ENCODE measurements at regions not wholly inside any gene's neighbourhood (a gene's known extent, or its start where the extent isn't known, plus 50 kb on each side); places are given as distances from the start of the nearest gene placed in this dataset.

DNA sequence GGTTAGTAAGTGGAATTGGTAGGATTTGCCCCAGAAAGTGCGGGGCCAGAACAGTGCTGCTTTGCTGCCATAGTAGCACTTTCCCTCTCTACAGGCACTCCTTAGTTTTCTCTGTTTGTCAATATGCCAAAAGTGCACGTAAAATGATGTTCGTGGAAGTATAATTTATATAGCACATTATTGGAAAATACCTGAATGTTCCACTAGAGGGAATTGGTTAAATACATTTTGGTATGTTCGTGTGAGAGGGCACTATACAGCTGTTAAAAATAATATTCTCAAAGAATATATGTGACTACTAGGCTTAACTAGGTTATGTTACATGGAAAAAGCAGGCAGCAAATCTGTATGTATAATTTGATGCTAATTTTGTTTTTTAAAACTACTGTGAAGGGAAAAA is 184.0 kb upstream of the GDNF start:
- intact Hi-C loops (cut with DNase I, micrococcal nuclease): no loop called here
- DNase-seq (no peak), ATAC-seq (ENCODE audit: poor library complexity) (no peak)
- Mint-ChIP-seq H3K4me1 (ENCODE audit: low read depth) (no peaks in the 10 kb centered on the region), H3K9me3 (no peaks in the 10 kb centered on the region), H3K27ac (no peak overlapping the region), H3K4me3 (no peak overlapping the region), H3K27me3 (peaks cover 6% of the 10 kb centered on the region), H3K36me3 (ENCODE audit: low read depth) (no peaks in the 10 kb centered on the region)
- no peak overlapping the region for H3K4me3 ChIP-seq (ENCODE audit: low read length)
- TF ChIP-seq, protein P1, sequence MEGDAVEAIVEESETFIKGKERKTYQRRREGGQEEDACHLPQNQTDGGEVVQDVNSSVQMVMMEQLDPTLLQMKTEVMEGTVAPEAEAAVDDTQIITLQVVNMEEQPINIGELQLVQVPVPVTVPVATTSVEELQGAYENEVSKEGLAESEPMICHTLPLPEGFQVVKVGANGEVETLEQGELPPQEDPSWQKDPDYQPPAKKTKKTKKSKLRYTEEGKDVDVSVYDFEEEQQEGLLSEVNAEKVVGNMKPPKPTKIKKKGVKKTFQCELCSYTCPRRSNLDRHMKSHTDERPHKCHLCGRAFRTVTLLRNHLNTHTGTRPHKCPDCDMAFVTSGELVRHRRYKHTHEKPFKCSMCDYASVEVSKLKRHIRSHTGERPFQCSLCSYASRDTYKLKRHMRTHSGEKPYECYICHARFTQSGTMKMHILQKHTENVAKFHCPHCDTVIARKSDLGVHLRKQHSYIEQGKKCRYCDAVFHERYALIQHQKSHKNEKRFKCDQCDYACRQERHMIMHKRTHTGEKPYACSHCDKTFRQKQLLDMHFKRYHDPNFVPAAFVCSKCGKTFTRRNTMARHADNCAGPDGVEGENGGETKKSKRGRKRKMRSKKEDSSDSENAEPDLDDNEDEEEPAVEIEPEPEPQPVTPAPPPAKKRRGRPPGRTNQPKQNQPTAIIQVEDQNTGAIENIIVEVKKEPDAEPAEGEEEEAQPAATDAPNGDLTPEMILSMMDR (IDR thresholded peaks at IDR 0.05): no peak
- ChIA-PET CTCF (no interaction called here), POLR2A (no interaction called here)
- H3K27me3 ChIP-seq (ENCODE audit: control insufficient read depth in 1 of 2, insufficient read depth in 2 of 2, low read length in 2 of 2): no peaks in the 10 kb centered on the region
- no peaks in the 10 kb centered on the region for H3K4me1 ChIP-seq (ENCODE audit: insufficient read depth, low read length)
- H3K36me3 ChIP-seq (ENCODE audit: insufficient read depth, low read length): no peaks in the 10 kb centered on the region
- peaks cover 0 to 2% of the 10 kb centered on the region in 2 experiments for H3K9me3 ChIP-seq (ENCODE audit: control insufficient read depth in 1 of 2, insufficient read depth in 1 of 2, low read length in 2 of 2)
- H3K27ac ChIP-seq (ENCODE audit: low read depth in 1 of 2, low read length in 2 of 2): no peak overlapping the region

DNA sequence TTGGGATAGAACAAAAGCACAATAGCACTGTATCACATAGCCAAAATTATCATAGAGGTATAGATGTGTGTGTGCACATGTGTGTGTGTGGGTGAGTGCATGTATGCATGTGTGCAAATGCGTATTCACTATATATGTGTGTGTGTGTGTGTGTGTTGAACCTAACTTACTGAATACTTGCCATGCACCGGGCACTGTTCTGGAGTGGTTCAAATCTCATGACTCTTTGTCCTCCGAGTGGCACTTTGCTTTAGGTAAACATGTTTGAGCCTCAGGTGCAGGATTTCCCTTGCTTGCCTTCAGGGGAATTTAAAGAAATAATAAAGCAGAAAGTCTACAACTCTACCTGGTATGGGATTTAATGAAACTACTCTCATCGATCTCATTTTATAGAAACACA is 183.5 kb upstream of the GDNF start:
- no peaks in the 10 kb centered on the region for H3K36me3 ChIP-seq (ENCODE audit: insufficient read depth, low read length)
- Mint-ChIP-seq H3K27ac (no peak overlapping the region), H3K36me3 (ENCODE audit: low read depth) (no peaks in the 10 kb centered on the region), H3K9me3 (no peaks in the 10 kb centered on the region), H3K27me3 (peaks cover 6% of the 10 kb centered on the region), H3K4me1 (ENCODE audit: low read depth) (no peaks in the 10 kb centered on the region), H3K4me3 (no peak overlapping the region)
- POLR2A ChIA-PET: no interaction called here
- H3K27me3 ChIP-seq (ENCODE audit: control insufficient read depth in 1 of 2, insufficient read depth in 2 of 2, low read length in 2 of 2): no peaks in the 10 kb centered on the region
- H3K27ac ChIP-seq (ENCODE audit: low read depth in 1 of 2, low read length in 2 of 2): no peak overlapping the region
- CTCF ChIA-PET: no interaction called here
- H3K4me3 ChIP-seq (ENCODE audit: low read length): no peak overlapping the region
- TF ChIP-seq, protein P1 (IDR thresholded peaks at IDR 0.05): no peak
- H3K4me1 ChIP-seq (ENCODE audit: insufficient read depth, low read length): no peaks in the 10 kb centered on the region
- DNase-seq: no peak
- peaks cover 0 to 5% of the 10 kb centered on the region in 2 experiments for H3K9me3 ChIP-seq (ENCODE audit: control insufficient read depth in 1 of 2, insufficient read depth in 1 of 2, low read length in 2 of 2)
- intact Hi-C loops (cut with DNase I, micrococcal nuclease): no loop called here
- ATAC-seq (ENCODE audit: poor library complexity): no peak

DNA sequence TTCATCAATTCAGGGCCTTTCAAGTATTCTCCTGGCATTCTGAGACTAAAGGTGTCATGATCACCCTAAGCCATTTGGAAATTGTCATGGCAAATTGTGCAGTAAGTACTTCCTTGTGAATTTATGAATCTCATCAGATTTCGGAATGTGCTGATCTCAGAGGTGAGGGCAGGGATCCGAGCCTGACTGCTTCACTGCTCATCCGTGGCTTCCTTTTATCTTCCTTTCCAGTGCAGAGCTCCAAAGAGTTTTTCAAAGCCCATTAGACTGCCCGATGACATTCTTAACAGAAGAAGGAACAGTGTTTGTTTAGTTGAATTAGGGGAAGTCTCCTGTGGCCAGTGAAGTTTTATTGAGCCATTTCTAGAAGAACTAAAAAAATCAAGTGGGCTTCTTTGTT is 182.8 kb upstream of the GDNF start:
- Histone ChIP-seq H3K27ac (ENCODE audit: low read depth in 1 of 2, low read length in 2 of 2) (no peak overlapping the region), H3K4me3 (ENCODE audit: low read length) (no peak overlapping the region), H3K9me3 (ENCODE audit: control insufficient read depth in 1 of 2, insufficient read depth in 1 of 2, low read length in 2 of 2) (peaks cover 0 to 5% of the 10 kb centered on the region in 2 experiments), H3K4me1 (ENCODE audit: insufficient read depth, low read length) (no peaks in the 10 kb centered on the region), H3K36me3 (ENCODE audit: insufficient read depth, low read length) (no peaks in the 10 kb centered on the region), H3K27me3 (ENCODE audit: control insufficient read depth in 1 of 2, insufficient read depth in 2 of 2, low read length in 2 of 2) (no peaks in the 10 kb centered on the region)
- H3K27me3 Mint-ChIP-seq: peaks cover 6% of the 10 kb centered on the region
- ChIA-PET CTCF (no interaction called here), POLR2A (no interaction called here)
- ATAC-seq (ENCODE audit: poor library complexity): no peak
- no peaks in the 10 kb centered on the region for H3K36me3 Mint-ChIP-seq (ENCODE audit: low read depth)
- no peaks in the 10 kb centered on the region for H3K4me1 Mint-ChIP-seq (ENCODE audit: low read depth)
- TF ChIP-seq, protein P1 (IDR thresholded peaks at IDR 0.05): no peak
- intact Hi-C loops (cut with DNase I, micrococcal nuclease): no loop called here
- no peak for DNase-seq
- H3K9me3 Mint-ChIP-seq: no peaks in the 10 kb centered on the region
- H3K27ac Mint-ChIP-seq: no peak overlapping the region
- no peak overlapping the region for H3K4me3 Mint-ChIP-seq

All from CD4-positive, alpha-beta T cell (primary cell).